Tibial nerve (tissue), 4 donors: ENCODE measurements at regions not wholly inside any gene's neighbourhood (a gene's known extent, or its start where the extent isn't known, plus 50 kb on each side); places are given as distances from the start of the nearest gene placed in this dataset.

Experiments used
- DNase-seq, 2 donors: peaks; one replicate each; pipeline ENCODE4 v3.0.0-alpha.2; 2019; ENCODE audit warnings: low spot score in 2 of 2
- H3K27ac ChIP-seq, 4 donors: fragments of 200-600 bp; sonication (generic) in 3 of 4; one replicate each; pipeline ENCODE4 v1.5.1; 2017 to 2019; ENCODE audit warnings: mild to moderate bottlenecking in 1 of 4
- H3K27me3 ChIP-seq, 2 donors: fragments of 200-600 bp; sonication (generic) in 1 of 2; one replicate each; pipeline versions ENCODE4 v1.5.1 to v1.6.0; 2017 to 2019
- H3K36me3 ChIP-seq, 3 donors: fragments of 200-600 bp; sonication (generic); one replicate each; pipeline ENCODE4 v1.5.1; 2018 to 2019
- H3K4me1 ChIP-seq, 4 donors: fragments of 200-600 bp; sonication (generic) in 3 of 4; one replicate each; pipeline ENCODE4 v1.5.1; 2017 to 2019
- H3K4me3 ChIP-seq, 4 donors: fragments of 200-600 bp; sonication (generic) in 3 of 4; one replicate each; pipeline ENCODE4 v1.5.1; 2017 to 2019; ENCODE audit warnings: mild to moderate bottlenecking in 1 of 4, moderate library complexity in 1 of 4
- H3K9me3 ChIP-seq, 4 donors: fragments of 200-600 bp; sonication (generic) in 3 of 4; one replicate each; pipeline ENCODE4 v1.5.1; 2017 to 2019
- CTCF ChIP-seq, 5 experiments: fragments of 200-600 bp in 3 of 5; fragments of 450-650 bp in 2 of 5; sonication (generic) in 3 of 5; IDR thresholded peaks; one replicate each; pipeline ENCODE4 v1.5.1; 2016 to 2019; ENCODE audit warnings: antibody characterized with exemption in 5 of 5, mild to moderate bottlenecking in 3 of 5, moderate library complexity in 2 of 5
- EP300 ChIP-seq, 2 donors: sonication (generic); formaldehyde crosslinking; IDR thresholded peaks; one replicate each; pipeline ENCODE4 v1.6.1; 2017; ENCODE audit warnings: antibody characterized with exemption in 2 of 2, mild to moderate bottlenecking in 1 of 2
- POLR2A ChIP-seq, 2 donors: fragments of 450-650 bp; IDR thresholded peaks; one replicate each; pipeline ENCODE4 v1.6.1; 2017; ENCODE audit warnings: antibody characterized with exemption in 2 of 2, mild to moderate bottlenecking in 2 of 2, moderate library complexity in 2 of 2
- WGBS, 2 donors: methylation state at CpG; one replicate each; pipeline ENCODE4 v1.1.5; 2018; 5-methylcytosine and 5-hydroxymethylcytosine counted together

DNA sequence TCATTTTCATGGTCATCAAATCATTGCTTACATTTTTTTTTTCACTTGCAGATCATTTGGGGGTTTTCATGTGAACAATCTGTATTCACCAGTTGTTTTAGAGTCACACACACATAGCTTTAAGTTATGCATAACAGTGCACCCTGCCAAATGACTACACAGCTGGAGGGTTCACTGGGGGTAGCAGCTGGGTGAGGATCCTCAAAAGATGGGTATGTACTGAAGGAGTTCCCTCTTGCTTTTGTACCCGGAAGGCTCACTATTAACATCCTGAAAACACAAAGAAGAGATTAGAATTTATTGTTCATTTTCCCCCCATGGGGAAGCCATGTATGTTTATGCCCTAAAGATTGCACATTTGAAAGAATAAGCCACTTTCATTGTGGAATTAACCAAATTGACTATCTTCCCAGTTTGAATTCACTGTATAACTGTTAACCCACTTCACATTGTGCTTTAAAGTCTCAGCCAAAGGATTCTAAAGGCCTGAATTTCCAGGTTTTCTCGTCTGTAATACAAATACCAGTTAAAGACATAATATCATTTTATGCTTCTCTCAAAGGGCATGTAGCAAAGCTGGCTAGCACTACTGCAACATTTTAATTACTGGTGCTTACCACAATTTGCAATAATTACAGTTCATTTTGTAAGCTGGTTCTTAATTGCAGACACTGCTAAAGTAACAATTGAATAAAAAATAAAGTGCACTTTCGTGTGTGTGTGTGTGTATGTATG lies 466.4 kb upstream of the MEF2C start:
- no peak for DNase-seq
- Histone ChIP-seq H3K4me3 (no peak overlapping the region), H3K4me1 (no peaks in the 10 kb centered on the region)

GRCh38 chr5:89346573-89346972 lies 463.6 kb upstream of the MEF2C start:
- 84 to 91% methylated on average over 1 of the region's 1 CpG for WGBS, 2 donors
- Histone ChIP-seq H3K4me1 (peaks cover 0 to 7% (median 3%) of the 10 kb centered on the region in 4 donors), H3K27me3 (no peaks in the 10 kb centered on the region), H3K4me3 (no peak overlapping the region), H3K36me3 (no peaks in the 10 kb centered on the region), H3K9me3 (no peaks in the 10 kb centered on the region), H3K27ac (no peak overlapping the region)
- TF ChIP-seq EP300 (IDR thresholded peaks at IDR 0.05) = no peak
- TF ChIP-seq POLR2A (IDR thresholded peaks at IDR 0.05) = no peak
- DNase-seq = no peak

More for the DNA sequence above, 466.4 kb upstream of the MEF2C start:
- Histone ChIP-seq H3K36me3 (no peaks in the 10 kb centered on the region), H3K27me3 (no peaks in the 10 kb centered on the region), H3K27ac (no peak overlapping the region), H3K9me3 (no peaks in the 10 kb centered on the region)
- TF ChIP-seq CTCF (IDR thresholded peaks at IDR 0.05) (no peak), POLR2A (IDR thresholded peaks at IDR 0.05) (no peak), EP300 (IDR thresholded peaks at IDR 0.05) (no peak)
- 71 to 78% methylated on average over 3 of the region's 3 CpGs for WGBS, 2 donors

GRCh38 chr5:89343666-89344065 lies 460.7 kb upstream of the MEF2C start:
- H3K27ac ChIP-seq = no peak overlapping the region
- no peak for DNase-seq
- 40 to 41% methylated on average over 4 of the region's 4 CpGs for WGBS, 2 donors
- no peaks in the 10 kb centered on the region for H3K27me3 ChIP-seq
- H3K4me1 ChIP-seq = peaks cover 0 to 9% (median 3%) of the 10 kb centered on the region in 4 donors
- no peaks in the 10 kb centered on the region for H3K36me3 ChIP-seq
- H3K9me3 ChIP-seq = no peaks in the 10 kb centered on the region
- no peak for TF ChIP-seq CTCF (IDR thresholded peaks at IDR 0.05)
- no peak for TF ChIP-seq POLR2A (IDR thresholded peaks at IDR 0.05)
- no peak for TF ChIP-seq EP300 (IDR thresholded peaks at IDR 0.05)
- H3K4me3 ChIP-seq = no peak overlapping the region

DNA sequence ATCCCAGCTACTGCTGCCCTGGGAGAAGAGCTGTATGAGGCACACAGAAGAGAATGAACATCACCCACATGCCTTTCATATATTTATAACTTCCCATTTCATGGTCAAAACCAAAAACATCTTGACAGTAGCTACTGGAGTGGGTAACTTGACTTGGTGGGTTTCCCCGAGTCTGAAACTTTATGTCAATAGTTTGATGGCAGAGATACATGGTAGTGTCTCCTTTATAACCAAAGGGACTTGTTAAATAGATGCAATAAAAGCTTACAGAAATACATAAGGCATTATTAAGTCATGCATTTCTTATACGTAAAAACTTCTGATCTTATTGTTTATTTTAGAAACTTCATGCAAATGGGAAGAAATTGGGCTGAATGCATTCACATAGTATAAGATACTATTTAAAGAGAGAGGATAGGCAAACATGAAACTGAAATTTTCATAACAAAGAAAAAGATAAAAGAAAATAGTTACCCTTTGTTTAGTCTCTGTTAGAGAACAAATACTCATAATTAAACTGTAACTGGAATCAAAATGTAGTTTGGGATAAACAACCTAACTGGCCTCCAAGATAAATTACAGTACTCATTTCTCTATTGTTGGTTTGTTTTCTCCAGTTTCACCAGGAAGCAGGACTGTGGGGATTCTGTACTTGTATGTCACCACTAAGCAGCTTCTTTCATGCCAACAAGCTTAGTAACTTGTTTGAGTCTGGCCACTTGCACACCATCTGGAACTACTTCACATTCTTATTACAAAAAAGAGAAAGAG lies 459.3 kb upstream of the MEF2C start:
- no peaks in the 10 kb centered on the region for H3K9me3 ChIP-seq
- peaks cover 0 to 9% (median 3%) of the 10 kb centered on the region in 4 donors for H3K4me1 ChIP-seq
- H3K27me3 ChIP-seq = no peaks in the 10 kb centered on the region
- WGBS, 2 donors = 82 to 89% methylated on average over 2 of the region's 2 CpGs
- no peak for DNase-seq
- TF ChIP-seq EP300 (IDR thresholded peaks at IDR 0.05) (no peak), CTCF (IDR thresholded peaks at IDR 0.05) (no peak), POLR2A (IDR thresholded peaks at IDR 0.05) (no peak)
- H3K27ac ChIP-seq = no peak overlapping the region
- H3K36me3 ChIP-seq = no peaks in the 10 kb centered on the region
- H3K4me3 ChIP-seq = no peak overlapping the region

GRCh38 chr5:89338935-89339334 lies 456.0 kb upstream of the MEF2C start:
- no peak overlapping the region for H3K27ac ChIP-seq
- TF ChIP-seq POLR2A (IDR thresholded peaks at IDR 0.05) (no peak), CTCF (IDR thresholded peaks at IDR 0.05) (no peak), EP300 (IDR thresholded peaks at IDR 0.05) (no peak)
- WGBS, 2 donors = 72 to 88% methylated on average over 2 of the region's 2 CpGs
- H3K27me3 ChIP-seq = no peaks in the 10 kb centered on the region
- H3K9me3 ChIP-seq = no peaks in the 10 kb centered on the region
- H3K4me3 ChIP-seq = no peak overlapping the region
- peaks cover 0 to 9% (median 3%) of the 10 kb centered on the region in 4 donors for H3K4me1 ChIP-seq
- DNase-seq = no peak
- no peaks in the 10 kb centered on the region for H3K36me3 ChIP-seq
